Liver (tissue), 8 donors: ENCODE measurements at regions not wholly inside any gene's neighbourhood (a gene's known extent, or its start where the extent isn't known, plus 50 kb on each side); places are given as distances from the start of the nearest gene placed in this dataset.

Source experiments
- DNase-seq: peaks from one replicate; pipeline ENCODE4 v3.0.0-alpha.2; 2017; ENCODE audit warnings: low spot score
- H3K27ac ChIP-seq, 2 donors: one replicate each; pipeline ENCODE4 v1.7.0; 2013; ENCODE audit warnings: inconsistent platforms in 2 of 2, low read length in 2 of 2, control low read depth in 1 of 2, low read depth in 1 of 2, mild to moderate bottlenecking in 1 of 2
- H3K27me3 ChIP-seq, 4 donors: one replicate each; pipeline versions ENCODE4 v1.6.1 to v1.7.0; 2013; ENCODE audit warnings: low read length in 3 of 4, inconsistent platforms in 1 of 4, mild to moderate bottlenecking in 1 of 4, moderate library complexity in 1 of 4; ENCODE audit not compliant: control insufficient read depth in 4 of 4, insufficient read depth in 4 of 4
- H3K36me3 ChIP-seq, 4 donors: one replicate each; pipeline versions ENCODE4 v1.6.1 to v1.7.0; 2013; ENCODE audit warnings: low read length in 3 of 4, mild to moderate bottlenecking in 3 of 4, low read depth in 1 of 4, moderate library complexity in 1 of 4; ENCODE audit not compliant: control insufficient read depth in 4 of 4, insufficient read depth in 3 of 4
- H3K4me1 ChIP-seq, 4 donors: one replicate each; pipeline versions ENCODE4 v1.6.1 to v1.7.0; 2013; ENCODE audit warnings: low read length in 3 of 4, mild to moderate bottlenecking in 3 of 4, moderate library complexity in 1 of 4; ENCODE audit not compliant: control insufficient read depth in 4 of 4, insufficient read depth in 4 of 4
- H3K4me3 ChIP-seq, 3 donors: one replicate each; pipeline versions ENCODE4 v1.6.1 to v1.7.0; 2013; ENCODE audit warnings: low read length in 3 of 3, control low read depth in 1 of 3, low read depth in 1 of 3, mild to moderate bottlenecking in 1 of 3
- H3K9ac ChIP-seq, 2 donors: one replicate each; pipeline ENCODE4 v1.7.0; 2013; ENCODE audit warnings: low read length in 2 of 2, mild to moderate bottlenecking in 2 of 2, moderate library complexity in 2 of 2, control low read depth in 1 of 2, low read depth in 1 of 2
- H3K9me3 ChIP-seq, 4 donors: one replicate each; pipeline versions ENCODE4 v1.6.1 to v1.7.0; 2013; ENCODE audit warnings: low read length in 3 of 4; ENCODE audit not compliant: control insufficient read depth in 4 of 4
- EGR1 ChIP-seq, 2 donors: IDR thresholded peaks; 2 replicates each; pipeline ENCODE4 v1.6.1; 2016 to 2018; ENCODE audit warnings: antibody characterized with exemption in 2 of 2, low read depth in 2 of 2
- FOXA1 ChIP-seq: IDR thresholded peaks from 2 replicates; pipeline ENCODE4 v1.6.1; 2016; ENCODE audit warnings: antibody characterized with exemption
- FOXA2 ChIP-seq: IDR thresholded peaks from 2 replicates; pipeline ENCODE4 v1.6.1; 2016; ENCODE audit warnings: antibody characterized with exemption
- GABPA ChIP-seq, 2 donors: IDR thresholded peaks in 1 of 2; conservative IDR thresholded peaks in 1 of 2; 2 replicates each; pipeline ENCODE4 v1.6.1; 2016; ENCODE audit warnings: antibody characterized with exemption in 2 of 2, mild to moderate bottlenecking in 1 of 2, moderate library complexity in 1 of 2
- HNF4G ChIP-seq: IDR thresholded peaks from 2 replicates; pipeline ENCODE4 v1.6.1; 2016; ENCODE audit warnings: antibody characterized with exemption
- NR2F2 ChIP-seq: IDR thresholded peaks from 2 replicates; pipeline ENCODE4 v1.6.1; 2016; ENCODE audit warnings: antibody characterized with exemption
- RAD21 ChIP-seq, 2 donors: IDR thresholded peaks; 2 replicates each; pipeline ENCODE4 v1.6.1; 2016; ENCODE audit warnings: antibody characterized with exemption in 2 of 2, mild to moderate bottlenecking in 2 of 2
- RXRA ChIP-seq, 2 donors: IDR thresholded peaks; 2 replicates each; pipeline ENCODE4 v1.6.1; 2017 to 2018; ENCODE audit warnings: antibody characterized with exemption in 2 of 2, mild to moderate bottlenecking in 1 of 2
- SP1 ChIP-seq: IDR thresholded peaks from 2 replicates; pipeline ENCODE4 v1.6.1; 2018; ENCODE audit warnings: antibody characterized with exemption, mild to moderate bottlenecking
- TAF1 ChIP-seq: conservative IDR thresholded peaks from 2 replicates; pipeline ENCODE4 v1.6.1; 2016; ENCODE audit warnings: antibody characterized with exemption, mild to moderate bottlenecking
- YY1 ChIP-seq: IDR thresholded peaks from 2 replicates; pipeline ENCODE4 v1.6.1; 2016; ENCODE audit warnings: antibody characterized with exemption, mild to moderate bottlenecking
- WGBS: extraction: QIAGEN DNeasy Blood & Tissue Kit; methylation state at CpG from one replicate; pipeline ENCODE4 v1.1.7; 2013; 5-methylcytosine and 5-hydroxymethylcytosine counted together
- TF ChIP-seq, protein P1 (sequence below): fragments of 150-350 bp; IDR thresholded peaks from 2 replicates; pipeline ENCODE4 v1.5.1; 2017; ENCODE audit warnings: improper control_type of control experiment, low read depth, low read length; ENCODE audit not compliant: missing input control
- TF ChIP-seq, protein P2 (sequence below): IDR thresholded peaks from 2 replicates; pipeline ENCODE4 v1.6.1; 2016; ENCODE audit warnings: antibody characterized with exemption, mild to moderate bottlenecking
- TF ChIP-seq, protein P3 (sequence below): IDR thresholded peaks from 2 replicates; pipeline ENCODE4 v1.6.1; 2016; ENCODE audit warnings: antibody characterized with exemption
- donor health status: healthy.
- donor health status: healthy.
- donor health status: healthy.
- donor health status: healthy.
- donor health status: healthy.

DNA sequence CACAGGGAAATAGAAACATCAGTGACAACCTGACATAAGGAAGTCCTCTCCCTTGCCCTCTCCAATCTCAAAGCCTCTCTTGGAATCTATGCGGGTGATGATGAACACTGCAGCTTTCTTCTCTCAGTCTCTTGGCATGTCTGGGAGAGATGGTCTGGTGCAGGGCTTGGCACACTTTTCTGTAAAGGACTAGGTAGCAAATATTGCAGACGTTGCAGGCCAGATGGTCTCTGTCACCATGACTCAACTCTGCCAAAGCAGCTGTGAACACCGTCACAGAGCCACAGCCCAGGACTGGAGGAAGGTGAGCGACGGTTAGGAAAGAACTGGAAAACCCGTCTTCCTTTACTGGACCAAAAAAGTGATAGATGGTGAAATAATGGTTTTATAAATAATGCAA lies 591.0 kb upstream of the TMEM132C start:
- Histone ChIP-seq H3K9ac (no peak overlapping the region), H3K4me3 (no peak overlapping the region), H3K4me1 (no peaks in the 10 kb centered on the region), H3K9me3 (no peaks in the 10 kb centered on the region), H3K27me3 (no peaks in the 10 kb centered on the region), H3K36me3 (no peaks in the 10 kb centered on the region), H3K27ac (no peak overlapping the region)
- TF ChIP-seq SP1: no peak
- TF ChIP-seq, protein P1, sequence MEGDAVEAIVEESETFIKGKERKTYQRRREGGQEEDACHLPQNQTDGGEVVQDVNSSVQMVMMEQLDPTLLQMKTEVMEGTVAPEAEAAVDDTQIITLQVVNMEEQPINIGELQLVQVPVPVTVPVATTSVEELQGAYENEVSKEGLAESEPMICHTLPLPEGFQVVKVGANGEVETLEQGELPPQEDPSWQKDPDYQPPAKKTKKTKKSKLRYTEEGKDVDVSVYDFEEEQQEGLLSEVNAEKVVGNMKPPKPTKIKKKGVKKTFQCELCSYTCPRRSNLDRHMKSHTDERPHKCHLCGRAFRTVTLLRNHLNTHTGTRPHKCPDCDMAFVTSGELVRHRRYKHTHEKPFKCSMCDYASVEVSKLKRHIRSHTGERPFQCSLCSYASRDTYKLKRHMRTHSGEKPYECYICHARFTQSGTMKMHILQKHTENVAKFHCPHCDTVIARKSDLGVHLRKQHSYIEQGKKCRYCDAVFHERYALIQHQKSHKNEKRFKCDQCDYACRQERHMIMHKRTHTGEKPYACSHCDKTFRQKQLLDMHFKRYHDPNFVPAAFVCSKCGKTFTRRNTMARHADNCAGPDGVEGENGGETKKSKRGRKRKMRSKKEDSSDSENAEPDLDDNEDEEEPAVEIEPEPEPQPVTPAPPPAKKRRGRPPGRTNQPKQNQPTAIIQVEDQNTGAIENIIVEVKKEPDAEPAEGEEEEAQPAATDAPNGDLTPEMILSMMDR: no peak
- TF ChIP-seq, protein P2, sequence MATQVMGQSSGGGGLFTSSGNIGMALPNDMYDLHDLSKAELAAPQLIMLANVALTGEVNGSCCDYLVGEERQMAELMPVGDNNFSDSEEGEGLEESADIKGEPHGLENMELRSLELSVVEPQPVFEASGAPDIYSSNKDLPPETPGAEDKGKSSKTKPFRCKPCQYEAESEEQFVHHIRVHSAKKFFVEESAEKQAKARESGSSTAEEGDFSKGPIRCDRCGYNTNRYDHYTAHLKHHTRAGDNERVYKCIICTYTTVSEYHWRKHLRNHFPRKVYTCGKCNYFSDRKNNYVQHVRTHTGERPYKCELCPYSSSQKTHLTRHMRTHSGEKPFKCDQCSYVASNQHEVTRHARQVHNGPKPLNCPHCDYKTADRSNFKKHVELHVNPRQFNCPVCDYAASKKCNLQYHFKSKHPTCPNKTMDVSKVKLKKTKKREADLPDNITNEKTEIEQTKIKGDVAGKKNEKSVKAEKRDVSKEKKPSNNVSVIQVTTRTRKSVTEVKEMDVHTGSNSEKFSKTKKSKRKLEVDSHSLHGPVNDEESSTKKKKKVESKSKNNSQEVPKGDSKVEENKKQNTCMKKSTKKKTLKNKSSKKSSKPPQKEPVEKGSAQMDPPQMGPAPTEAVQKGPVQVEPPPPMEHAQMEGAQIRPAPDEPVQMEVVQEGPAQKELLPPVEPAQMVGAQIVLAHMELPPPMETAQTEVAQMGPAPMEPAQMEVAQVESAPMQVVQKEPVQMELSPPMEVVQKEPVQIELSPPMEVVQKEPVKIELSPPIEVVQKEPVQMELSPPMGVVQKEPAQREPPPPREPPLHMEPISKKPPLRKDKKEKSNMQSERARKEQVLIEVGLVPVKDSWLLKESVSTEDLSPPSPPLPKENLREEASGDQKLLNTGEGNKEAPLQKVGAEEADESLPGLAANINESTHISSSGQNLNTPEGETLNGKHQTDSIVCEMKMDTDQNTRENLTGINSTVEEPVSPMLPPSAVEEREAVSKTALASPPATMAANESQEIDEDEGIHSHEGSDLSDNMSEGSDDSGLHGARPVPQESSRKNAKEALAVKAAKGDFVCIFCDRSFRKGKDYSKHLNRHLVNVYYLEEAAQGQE: no peak
- WGBS: 65% methylated on average over 6 of the region's 6 CpGs
- DNase-seq: no peak

DNA sequence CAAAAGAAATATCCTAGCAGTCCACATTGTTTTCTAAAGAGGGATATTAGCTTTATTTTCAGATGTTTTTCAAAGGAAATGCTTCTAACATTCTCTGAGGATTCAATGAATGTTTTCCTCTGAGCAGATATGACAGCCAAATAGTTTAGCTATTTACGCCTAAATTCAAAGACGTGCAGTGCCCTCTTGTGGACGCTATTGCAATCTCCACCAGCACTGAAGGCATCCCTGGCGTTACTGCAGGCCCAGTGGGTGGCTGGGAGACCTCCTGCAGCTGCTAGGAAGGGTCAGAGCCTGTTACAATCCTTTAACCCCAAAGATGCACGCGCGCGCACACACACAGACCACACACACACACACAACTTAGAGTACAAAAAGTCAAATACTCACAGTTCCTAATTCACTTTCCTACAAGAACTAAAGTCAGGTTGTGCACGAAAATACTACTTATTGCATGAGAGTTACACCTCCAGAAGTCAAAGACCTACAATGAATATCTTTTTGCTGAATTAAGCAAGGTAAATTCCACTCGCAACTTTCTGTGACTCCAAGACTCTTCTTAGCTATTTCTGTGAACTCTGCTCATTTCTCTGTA lies 589.3 kb upstream of the TMEM132C start:
- H3K36me3 ChIP-seq: no peaks in the 10 kb centered on the region
- no peaks in the 10 kb centered on the region for H3K9me3 ChIP-seq
- H3K4me1 ChIP-seq: no peaks in the 10 kb centered on the region
- 24% methylated on average over 10 of the region's 10 CpGs for WGBS
- TF ChIP-seq EGR1 (IDR thresholded peaks at IDR 0.05; ENCODE audit: low read depth in 2 of 2) (no peak), FOXA1 (no peak), RAD21 (IDR thresholded peaks at IDR 0.05) (peak; percentile 76 to 78), YY1 (no peak)
- TF ChIP-seq, protein P3, sequence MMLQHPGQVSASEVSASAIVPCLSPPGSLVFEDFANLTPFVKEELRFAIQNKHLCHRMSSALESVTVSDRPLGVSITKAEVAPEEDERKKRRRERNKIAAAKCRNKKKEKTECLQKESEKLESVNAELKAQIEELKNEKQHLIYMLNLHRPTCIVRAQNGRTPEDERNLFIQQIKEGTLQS: no peak
- TF ChIP-seq, protein P1: peak; percentile 66
- H3K4me3 ChIP-seq: no peak overlapping the region
- DNase-seq: peak; percentile 52
- H3K27me3 ChIP-seq: no peaks in the 10 kb centered on the region
- H3K9ac ChIP-seq: no peak overlapping the region
- no peak overlapping the region for H3K27ac ChIP-seq

DNA sequence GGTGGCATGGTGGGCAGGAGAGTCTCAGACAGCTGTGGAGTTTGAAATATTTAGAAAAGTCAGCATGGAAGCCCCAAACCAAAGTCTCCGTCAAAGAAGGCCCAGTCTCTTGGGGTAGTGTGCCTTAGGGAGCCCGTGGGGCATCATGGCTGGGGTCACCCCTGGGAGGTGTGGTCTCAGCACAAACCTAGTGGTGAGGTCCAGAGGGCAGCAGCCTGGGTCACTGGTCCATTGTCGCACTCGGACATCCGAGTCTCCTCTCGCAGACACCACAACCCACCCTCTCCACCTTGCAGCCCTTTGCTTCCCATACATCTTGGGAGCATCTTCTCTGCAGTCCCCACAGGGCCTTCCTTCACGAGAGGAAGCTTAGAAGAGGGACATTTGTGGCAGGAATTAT lies 588.0 kb upstream of the TMEM132C start:
- DNase-seq: no peak
- Histone ChIP-seq H3K9me3 (peaks cover 0 to 6% (median 0%) of the 10 kb centered on the region in 4 donors), H3K9ac (no peak overlapping the region), H3K27me3 (no peaks in the 10 kb centered on the region), H3K27ac (no peak overlapping the region), H3K4me1 (no peaks in the 10 kb centered on the region), H3K36me3 (no peaks in the 10 kb centered on the region), H3K4me3 (no peak overlapping the region)
- WGBS: 91% methylated on average over 7 of the region's 7 CpGs
- no peak for TF ChIP-seq GABPA (IDR thresholded peaks at IDR 0.05 in 1 of 2, conservative IDR thresholded peaks at IDR 0.05 in 1 of 2)
- TF ChIP-seq RXRA (IDR thresholded peaks at IDR 0.05): no peak
- no peak for TF ChIP-seq FOXA1
- TF ChIP-seq TAF1: no peak
- no peak for TF ChIP-seq SP1
- TF ChIP-seq HNF4G: no peak
- TF ChIP-seq YY1: no peak
- no peak for TF ChIP-seq FOXA2
- TF ChIP-seq, protein P3: no peak
- TF ChIP-seq, protein P1: no peak
- no peak for TF ChIP-seq NR2F2
